Activated CD8-positive, alpha-beta T cell treated with anti-CD3 and anti-CD28 coated beads for 36 hours (primary cell): ENCODE measurements at regions not wholly inside any gene's neighbourhood (a gene's known extent, or its start where the extent isn't known, plus 50 kb on each side); places are given as distances from the start of the nearest gene placed in this dataset.

Experiments used
- ATAC-seq: fragments of 200-7000 bp; cut with Tn5 transposase; one replicate; pipeline ENCODE4 v1.10.0; 2021; ENCODE audit warnings: mild to moderate bottlenecking, moderate library complexity
- CTCF ChIA-PET: fragments of 350-600 bp; sonication (Branson Sonifier 250); formaldehyde crosslinking; loops from one replicate; lab custom pipeline; 2021; ENCODE audit warnings: antibody characterized with exemption; lab: Charles Lee
- POLR2A ChIA-PET: fragments of 350-600 bp; sonication (Branson Sonifier 250); formaldehyde crosslinking; loops from one replicate; lab custom pipeline; 2021; ENCODE audit warnings: antibody characterized with exemption; lab: Charles Lee
- DNase-seq: peaks from one replicate; pipeline ENCODE4 v3.0.0-alpha.2; 2020
- H3K27ac Mint-ChIP-seq: one replicate; pipeline ENCODE4 v1.8.0; 2021; ENCODE audit warnings: mild to moderate bottlenecking, mixed read lengths
- H3K27me3 Mint-ChIP-seq: one replicate; pipeline ENCODE4 v1.8.0; 2021; ENCODE audit warnings: mixed read lengths
- H3K36me3 Mint-ChIP-seq: one replicate; pipeline ENCODE4 v1.8.0; 2021; ENCODE audit warnings: low read depth, mixed read lengths
- H3K4me1 Mint-ChIP-seq: one replicate; pipeline ENCODE4 v1.8.0; 2021; ENCODE audit warnings: low read depth, mixed read lengths
- H3K4me3 Mint-ChIP-seq: one replicate; pipeline ENCODE4 v1.8.0; 2021; ENCODE audit warnings: mild to moderate bottlenecking, moderate library complexity, mixed read lengths
- H3K9me3 Mint-ChIP-seq: one replicate; pipeline ENCODE4 v1.8.0; 2021; ENCODE audit warnings: mixed read lengths
- CTCF ChIP-seq: fragments of 200-600 bp; IDR thresholded peaks from one replicate; pipeline ENCODE4 v1.8.0; 2022; ENCODE audit warnings: antibody characterized with exemption, mild to moderate bottlenecking
- intact Hi-C: fragments of 100-400 bp; cut with micrococcal nuclease; formaldehyde crosslinking; loops from one replicate; pipeline ENCODE4 v1.10.0; 2022

- H3K9me3 Mint-ChIP-seq = no peaks in the 10 kb centered on the region
These were observed 144.1 kb downstream of the SYF2 start for GRCh38 chr1:25088180-25088701.

GRCh38 chr1:25086518-25087079 is 145.7 kb downstream of the SYF2 start:
- DNase-seq = no peak
- no peak for ATAC-seq
- H3K27me3 Mint-ChIP-seq = no peaks in the 10 kb centered on the region
- ChIA-PET POLR2A (interaction anchor here (1.6 kb wide), 1 partner anchor 8 kb away, joined by 9 read pairs; no protein-coding TSS in a partner anchor), CTCF (interaction anchor here (1.0 kb wide), 1 partner anchor 15 kb away, joined by 10 read pairs; no protein-coding TSS in a partner anchor)
- H3K36me3 Mint-ChIP-seq = no peaks in the 10 kb centered on the region
- TF ChIP-seq CTCF = no peak
- no peak overlapping the region for H3K4me3 Mint-ChIP-seq
- intact Hi-C loops = no loop called here
- peaks cover 11% of the 10 kb centered on the region for H3K4me1 Mint-ChIP-seq
- no peaks in the 10 kb centered on the region for H3K9me3 Mint-ChIP-seq
- no peak overlapping the region for H3K27ac Mint-ChIP-seq

More at GRCh38 chr1:25088180-25088701, 144.1 kb downstream of the SYF2 start:
- H3K4me3 Mint-ChIP-seq = no peak overlapping the region
- CTCF ChIA-PET = interaction anchor here (0.6 to 1.6 kb wide), 5 partner anchors 10 to 117 kb away, joined by 3 to 4 read pairs (median 3); no protein-coding TSS in a partner anchor
- POLR2A ChIA-PET = no interaction called here
- no peaks in the 10 kb centered on the region for H3K36me3 Mint-ChIP-seq
- ATAC-seq (no peak), DNase-seq (no peak)
- peaks cover 12% of the 10 kb centered on the region for H3K4me1 Mint-ChIP-seq
- TF ChIP-seq CTCF = no peak
- no peak overlapping the region for H3K27ac Mint-ChIP-seq
- intact Hi-C loops = no loop called here
- H3K27me3 Mint-ChIP-seq = no peaks in the 10 kb centered on the region

GRCh38 chr1:25084407-25084806 is 147.9 kb downstream of the SYF2 start:
- ATAC-seq (no peak), DNase-seq (no peak)
- intact Hi-C loops = no loop called here
- Mint-ChIP-seq H3K27ac (no peak overlapping the region), H3K27me3 (no peaks in the 10 kb centered on the region), H3K36me3 (no peaks in the 10 kb centered on the region), H3K4me3 (no peak overlapping the region), H3K9me3 (no peaks in the 10 kb centered on the region), H3K4me1 (peaks cover 6% of the 10 kb centered on the region)
- ChIA-PET POLR2A (no interaction called here), CTCF (interaction anchor here (1.2 to 2.5 kb wide), 4 partner anchors 14 to 48 kb away, joined by 4 to 8 read pairs (median 6); no protein-coding TSS in a partner anchor)
- no peak for TF ChIP-seq CTCF

GRCh38 chr1:25083481-25084345 is 148.6 kb downstream of the SYF2 start:
- TF ChIP-seq CTCF = no peak
- H3K27ac Mint-ChIP-seq = no peak overlapping the region
- ChIA-PET POLR2A (no interaction called here), CTCF (interaction anchor here (1.1 to 2.5 kb wide), 5 partner anchors 10 to 151 kb away, joined by 3 to 8 read pairs (median 5); no protein-coding TSS in a partner anchor)
- H3K27me3 Mint-ChIP-seq = no peaks in the 10 kb centered on the region
- H3K4me1 Mint-ChIP-seq = peaks cover 6% of the 10 kb centered on the region
- H3K36me3 Mint-ChIP-seq = no peaks in the 10 kb centered on the region
- DNase-seq (no peak), ATAC-seq (no peak)
- no peaks in the 10 kb centered on the region for H3K9me3 Mint-ChIP-seq
- H3K4me3 Mint-ChIP-seq = no peak overlapping the region
- intact Hi-C loops = no loop called here
